COLO829 (cell line): ENCODE measurements at regions not wholly inside any gene's neighbourhood (a gene's known extent, or its start where the extent isn't known, plus 50 kb on each side); places are given as distances from the start of the nearest gene placed in this dataset.

Experiments
- DNase-seq: peaks from one replicate; pipeline ENCODE4 v3.0.0; 2012; ENCODE audit warnings: low spot score

DNA sequence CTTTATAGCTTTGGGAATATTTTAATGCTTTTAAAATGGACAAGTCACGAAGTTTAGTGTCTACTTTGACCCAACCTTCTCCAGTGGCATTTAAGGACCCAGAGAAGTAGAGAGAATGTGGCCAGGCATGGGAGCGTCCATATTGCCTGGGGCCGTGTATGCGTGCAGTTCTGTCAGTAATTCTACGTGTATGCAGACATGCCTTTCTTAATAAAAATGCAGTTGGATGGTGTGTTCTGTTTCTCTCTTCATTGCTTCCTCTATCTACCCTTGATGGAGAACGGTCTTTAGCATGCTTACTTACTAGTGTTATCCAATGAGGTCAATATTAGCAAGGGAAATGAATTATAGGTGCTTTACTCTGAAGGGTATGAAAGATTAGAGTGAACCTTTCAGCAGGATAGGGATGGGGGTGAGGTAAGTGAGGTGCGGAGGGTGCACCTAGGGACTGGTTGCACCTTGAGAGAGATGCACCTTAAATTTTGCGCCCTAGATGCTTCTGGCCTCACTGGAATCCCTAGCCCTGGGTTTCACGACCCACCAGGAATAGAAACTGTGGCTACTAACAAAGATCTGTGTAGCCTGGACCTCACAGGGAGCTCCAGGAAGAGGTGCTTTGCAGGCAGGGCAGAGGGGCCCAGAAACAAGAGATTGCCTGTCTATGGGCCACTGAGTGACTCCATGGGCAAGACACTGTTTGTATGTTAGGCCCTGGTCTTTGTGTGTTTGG lies 194.3 kb downstream of the MYCN start:
- no peak for DNase-seq

DNA sequence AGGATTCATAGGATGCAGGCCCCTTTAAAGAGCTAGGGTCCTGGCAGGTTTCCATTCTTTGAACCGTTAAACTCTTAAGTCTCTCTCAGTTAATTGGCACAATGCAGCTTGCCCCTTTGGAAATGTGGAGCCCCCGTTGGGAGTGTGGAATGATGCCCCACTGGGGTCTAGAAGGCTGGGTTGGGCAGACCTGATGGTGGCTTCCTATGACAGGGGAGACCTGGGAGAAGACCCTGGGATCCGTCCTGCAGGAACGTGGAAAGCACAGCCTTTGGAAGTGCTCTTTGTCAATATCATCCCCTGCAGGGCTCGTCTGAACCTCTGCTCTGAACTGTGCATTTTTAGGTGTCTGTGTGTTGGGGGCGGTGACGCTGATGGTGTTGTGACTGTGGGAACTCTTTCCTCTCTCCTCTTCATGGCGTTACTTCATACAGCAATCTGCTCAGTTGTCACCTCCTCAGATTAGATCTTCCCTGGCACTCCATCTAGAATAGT lies 190.6 kb downstream of the MYCN start:
- no peak for DNase-seq

DNA sequence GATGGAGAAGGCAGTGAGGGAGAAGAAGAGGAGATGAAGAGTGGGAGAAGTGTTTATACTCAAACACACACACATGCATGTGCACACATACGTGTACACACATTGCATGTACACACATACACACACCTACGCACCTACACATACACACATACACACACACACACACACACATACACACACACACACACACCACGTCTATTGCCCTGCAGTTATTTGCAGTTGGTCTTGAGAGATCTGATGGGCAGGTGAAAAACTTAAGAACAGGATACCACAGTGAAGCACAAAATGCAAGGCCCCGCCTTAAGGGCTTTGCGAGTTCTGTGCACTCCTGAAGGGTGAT lies 190.2 kb downstream of the MYCN start:
- DNase-seq = no peak

DNA sequence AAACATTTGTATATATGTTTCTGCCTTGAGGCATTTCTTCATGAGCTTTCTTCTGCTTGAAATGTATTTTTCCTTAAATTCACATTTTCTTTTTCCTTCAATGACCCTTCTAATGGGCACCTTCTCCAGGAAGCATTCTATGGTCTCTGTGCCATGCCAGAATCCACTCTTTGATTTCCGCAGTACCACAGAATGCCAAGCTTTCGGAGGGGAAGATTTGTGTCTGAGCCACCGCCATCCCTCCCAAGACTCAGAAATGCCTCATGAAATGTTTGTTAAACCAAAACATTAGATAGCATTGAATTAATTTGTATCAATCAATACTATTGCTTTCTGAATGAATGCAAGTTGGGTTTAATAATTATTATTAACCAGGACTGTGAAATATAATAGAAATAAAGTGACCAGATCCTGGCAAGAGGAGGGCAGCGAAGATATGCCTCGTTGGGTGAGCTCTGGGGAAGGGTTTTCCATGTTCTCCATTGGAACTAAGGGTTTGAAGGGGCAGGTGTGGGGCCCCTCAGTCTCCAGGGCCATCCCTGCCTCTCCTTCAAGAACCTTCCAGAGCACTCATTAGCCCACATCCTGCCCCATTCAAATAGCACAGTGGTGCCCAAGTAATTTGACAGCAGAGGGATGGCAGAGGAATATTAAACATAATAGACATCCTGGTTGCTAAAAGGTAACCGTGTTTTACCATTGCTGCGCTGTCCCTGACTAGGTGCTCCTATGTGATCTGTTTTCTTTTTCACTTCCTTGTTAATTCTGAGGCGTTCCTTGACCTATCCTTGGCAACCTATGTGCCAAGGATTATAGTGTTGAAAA lies 189.6 kb downstream of the MYCN start:
- DNase-seq = no peak

DNA sequence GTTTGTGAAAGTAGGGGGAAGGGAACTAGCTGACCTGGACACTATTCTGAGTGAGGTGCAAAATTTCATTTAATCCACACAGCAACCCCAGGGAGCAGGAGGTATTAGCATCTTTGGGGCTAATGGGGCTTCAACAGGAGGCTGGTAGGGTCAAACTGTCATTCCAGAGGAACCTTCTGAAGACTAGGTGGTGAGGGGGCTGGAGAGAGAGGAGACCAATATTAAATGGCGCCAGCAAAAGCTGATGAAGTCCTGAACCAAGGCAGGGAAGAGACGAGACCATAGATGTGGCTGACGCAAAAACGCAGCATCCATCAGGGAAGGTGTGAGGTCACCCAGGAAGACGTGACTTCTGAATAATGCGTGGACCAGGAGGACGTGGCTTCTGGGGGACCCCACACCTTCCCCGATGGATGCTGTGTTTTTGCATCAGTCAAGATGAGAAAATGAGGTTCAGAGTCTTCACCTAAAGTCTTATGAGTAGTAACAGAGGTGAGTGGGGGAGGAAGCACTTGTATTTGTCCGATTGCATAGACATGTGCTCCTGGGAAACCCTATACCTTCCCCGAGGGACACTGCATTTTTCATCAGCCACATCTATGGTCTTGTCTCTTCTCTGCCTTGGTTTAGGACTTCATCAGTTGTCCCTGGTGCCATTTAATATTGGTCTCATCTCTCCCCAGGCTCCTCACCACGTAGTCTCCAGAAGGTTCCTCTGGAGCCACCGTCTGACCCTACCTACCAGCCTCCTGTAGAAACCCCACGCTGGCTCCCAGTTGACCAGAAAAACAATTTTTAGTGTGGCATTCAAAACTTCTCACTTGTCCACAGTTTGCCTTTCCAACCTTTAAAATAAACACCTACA lies 188.6 kb downstream of the MYCN start:
- DNase-seq = no peak

DNA sequence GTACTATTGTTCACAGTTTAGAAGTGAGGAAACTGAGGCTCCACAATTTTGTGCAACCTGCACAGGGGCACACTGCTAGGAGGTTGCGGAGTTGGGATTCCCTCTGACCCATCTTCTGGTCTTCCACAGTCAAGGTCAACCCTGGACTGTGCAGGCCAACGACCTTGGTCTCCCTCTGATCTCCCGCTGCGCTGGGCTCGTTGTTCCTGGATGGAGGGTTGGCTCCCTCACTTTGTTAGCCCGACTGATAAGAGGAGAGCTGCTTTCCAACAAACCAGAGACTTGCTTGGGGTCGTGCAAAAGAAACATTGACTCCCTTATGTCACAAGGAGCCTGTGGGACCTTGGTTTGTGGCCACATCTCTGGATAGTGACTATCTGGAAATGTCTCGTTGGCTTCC lies 187.6 kb downstream of the MYCN start:
- DNase-seq = no peak

DNA sequence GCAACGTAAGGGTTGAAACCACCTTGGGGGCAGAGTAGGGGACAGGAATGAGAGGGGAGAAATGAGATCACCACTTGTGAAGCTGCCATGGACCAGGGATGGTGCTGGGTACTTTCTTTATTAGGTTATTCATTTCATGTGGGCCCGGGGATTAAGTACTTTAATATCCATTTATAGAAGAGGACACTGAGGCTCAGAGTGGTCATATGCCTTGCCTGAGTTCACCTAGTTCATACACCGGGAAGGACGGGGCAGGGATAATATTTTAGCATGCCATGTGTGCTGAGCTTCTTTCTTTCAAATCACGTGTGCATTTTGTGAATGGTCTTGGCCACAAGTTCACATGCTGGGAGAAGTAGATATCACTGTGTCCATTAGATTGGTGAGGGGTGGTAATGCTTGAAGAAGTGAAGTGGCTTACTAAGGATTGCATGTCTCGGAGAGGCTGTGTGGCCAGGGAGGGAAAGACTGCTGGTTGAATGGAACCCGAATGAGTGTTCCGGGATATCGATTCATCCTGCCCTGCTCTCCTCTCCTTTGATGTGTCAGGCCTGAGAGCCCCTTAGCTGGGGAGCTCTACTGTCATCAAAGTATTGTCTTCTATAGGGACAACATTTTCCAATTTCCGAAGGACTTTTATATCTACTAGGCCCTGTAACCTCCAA lies 187.1 kb downstream of the MYCN start:
- DNase-seq = no peak

DNA sequence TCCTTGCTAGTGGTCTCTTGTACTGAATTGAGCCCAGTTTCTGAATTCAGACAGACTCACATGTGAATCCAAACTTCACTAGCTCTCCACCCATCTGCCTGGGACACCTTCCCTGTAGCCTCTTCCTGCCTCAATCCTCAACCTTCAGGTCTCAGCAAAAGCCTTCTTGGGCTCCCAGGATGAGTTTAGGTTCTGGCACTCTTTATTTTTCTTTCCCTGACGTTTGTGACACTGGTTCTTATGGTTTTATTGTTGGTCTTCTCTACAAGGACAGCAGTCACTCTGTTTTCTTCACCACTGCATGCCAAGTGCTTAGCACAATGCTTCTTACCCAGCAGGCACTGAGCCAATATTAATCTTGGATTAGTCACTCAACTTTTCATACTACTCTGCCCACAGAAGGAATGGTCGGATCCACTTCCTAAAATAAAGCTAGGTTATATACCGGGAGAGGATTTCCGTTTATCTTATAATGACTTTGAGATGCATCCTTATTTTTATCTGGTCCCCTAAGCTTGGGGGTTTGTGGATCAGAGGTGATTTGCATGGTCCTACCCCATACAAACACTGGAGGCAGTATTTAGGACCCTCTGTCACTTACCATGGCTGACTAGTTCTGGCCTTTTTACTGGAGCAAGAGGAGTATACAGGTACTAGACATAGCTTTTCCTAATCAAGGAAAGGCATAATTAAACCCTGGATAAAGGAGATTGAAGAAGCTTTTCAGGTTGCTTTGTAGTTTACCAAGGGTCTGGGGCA lies 186.3 kb downstream of the MYCN start:
- no peak for DNase-seq

DNA sequence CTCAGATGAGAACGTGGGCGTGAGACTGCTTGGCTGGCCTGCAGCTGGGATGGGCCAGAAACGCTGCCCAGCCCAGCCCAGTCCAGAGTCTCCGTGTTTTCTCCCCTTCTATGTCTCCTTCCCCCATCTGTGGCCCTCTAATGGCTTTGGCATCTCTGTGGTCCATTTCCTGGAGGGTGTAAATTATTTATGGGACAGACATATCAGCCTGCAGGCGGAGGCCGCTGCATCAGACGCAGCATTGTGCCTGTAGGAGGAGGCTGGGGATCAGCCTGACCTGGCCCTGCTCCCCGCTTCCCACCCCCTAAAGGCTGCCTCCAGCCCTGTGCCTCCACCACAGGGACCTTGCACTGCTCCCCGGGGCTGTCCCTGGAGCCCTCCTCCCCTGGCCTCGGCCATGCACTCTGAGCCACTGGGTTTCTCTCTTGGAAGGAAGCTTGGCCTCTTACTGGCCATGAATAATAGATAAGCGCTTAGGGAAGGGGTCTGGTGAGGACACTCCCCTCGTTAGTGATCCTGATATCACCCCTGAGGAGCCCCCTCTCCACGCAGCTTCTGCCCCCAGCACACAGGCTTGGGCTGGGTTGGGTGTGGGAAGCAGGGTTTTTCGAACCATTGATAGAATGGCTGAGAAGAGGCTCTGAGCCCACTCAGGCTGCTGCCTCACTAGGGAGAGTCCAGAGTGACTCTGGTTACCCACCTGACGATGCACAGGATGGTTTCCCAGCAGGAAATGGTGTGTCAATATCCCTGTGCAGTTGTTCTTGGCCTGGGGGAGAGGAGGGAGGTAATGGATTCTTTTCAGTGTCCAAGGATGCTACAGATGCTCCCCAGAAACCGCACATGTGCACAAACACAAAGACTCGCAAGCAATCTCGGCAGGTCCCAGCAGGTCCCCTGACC lies 185.5 kb downstream of the MYCN start:
- DNase-seq = no peak

DNA sequence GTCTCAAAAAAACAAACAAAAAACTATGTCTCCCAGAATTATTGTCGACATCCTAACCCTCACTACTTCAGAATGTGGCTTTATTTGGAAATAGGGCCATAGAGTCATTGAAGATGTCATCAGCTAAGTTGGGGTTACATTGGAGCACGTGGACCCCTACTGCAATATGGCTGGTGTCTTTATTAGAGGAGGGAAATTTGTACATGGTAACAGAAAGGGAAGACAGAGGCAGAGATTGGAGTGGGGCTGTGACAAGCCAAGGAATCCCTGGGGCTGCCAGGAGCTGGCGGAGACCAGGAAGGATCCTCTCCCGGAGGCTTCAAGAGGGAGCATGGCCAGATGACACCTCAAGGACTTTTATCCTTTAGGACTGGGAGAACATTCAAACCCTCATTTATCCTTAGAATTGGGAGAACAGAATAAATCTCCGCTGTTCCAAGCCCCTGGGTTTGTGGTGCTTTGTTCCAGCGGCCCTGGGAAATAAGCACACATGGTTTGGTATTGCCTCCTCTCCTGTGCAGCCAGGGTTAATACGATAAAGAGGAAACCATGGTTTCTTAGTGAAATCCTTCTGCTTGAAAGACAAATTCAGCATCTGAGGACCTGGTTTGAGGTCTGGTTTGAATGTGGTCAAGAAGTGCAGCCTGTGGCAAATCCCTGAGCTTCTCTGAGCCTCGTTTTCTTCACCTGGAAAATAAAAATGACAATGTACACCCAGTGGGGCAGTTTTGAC lies 184.7 kb downstream of the MYCN start:
- no peak for DNase-seq

DNA sequence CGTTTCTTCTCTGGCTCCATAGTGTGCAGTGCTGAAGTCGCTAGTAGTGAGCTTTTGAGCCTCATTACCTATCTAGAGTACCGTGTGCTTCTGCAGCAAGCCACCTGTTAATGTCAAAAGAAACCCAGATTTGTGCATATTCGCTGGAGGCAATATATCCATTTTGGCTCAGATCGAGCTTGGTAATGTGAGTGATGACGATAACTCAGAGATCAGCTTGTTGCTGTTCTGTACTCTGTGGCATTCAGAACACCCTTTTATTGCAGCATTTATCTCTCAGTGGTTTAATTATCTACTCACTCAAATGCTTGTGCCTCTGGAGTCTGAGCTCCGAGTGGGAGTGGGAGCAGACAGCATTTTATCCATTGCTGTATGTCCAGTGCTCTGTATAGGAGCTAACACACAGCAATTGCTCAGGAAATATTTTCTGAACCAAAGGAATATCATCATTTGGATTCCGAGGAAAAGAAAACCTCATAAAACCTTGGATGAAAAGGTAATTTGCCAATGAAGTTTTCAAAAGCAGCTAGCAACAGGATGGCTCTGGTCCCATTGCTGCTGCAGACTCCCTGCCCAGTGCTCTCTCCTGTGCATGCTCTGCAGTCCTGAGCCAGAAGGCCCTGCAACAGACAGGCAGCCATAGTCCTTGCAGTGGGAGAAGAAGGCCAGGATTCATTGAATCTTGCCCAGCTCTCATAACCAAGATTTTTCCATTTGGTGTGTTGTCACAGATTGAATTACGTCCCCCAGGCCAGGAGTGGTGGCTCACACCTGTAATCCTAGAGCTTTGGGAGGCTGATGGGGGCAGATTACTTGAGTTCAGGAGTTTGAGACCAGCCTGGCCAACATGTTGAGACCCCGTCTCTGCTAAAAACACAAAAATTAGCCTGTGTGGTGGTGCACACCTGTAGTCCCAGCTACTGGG lies 183.8 kb downstream of the MYCN start:
- DNase-seq = no peak

DNA sequence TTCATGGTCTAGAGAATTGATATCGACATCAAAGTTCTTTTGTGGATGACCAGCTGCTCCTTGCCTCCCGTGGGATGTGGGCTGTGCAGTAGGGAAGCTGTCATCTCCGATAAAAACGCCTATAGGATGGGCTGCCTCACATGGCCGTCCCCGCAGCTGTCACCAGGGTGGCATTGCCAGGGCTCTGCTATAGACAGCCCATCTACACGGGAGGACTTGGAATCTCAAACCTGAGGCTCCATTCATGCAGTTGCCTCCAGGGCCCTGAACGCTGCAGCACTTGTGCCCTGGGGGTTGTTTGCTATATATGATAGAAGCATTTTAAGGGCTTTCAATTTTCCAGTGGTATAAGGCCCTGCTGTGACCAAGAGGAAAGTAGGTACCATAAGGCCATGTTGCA lies 183.1 kb downstream of the MYCN start:
- no peak for DNase-seq

DNA sequence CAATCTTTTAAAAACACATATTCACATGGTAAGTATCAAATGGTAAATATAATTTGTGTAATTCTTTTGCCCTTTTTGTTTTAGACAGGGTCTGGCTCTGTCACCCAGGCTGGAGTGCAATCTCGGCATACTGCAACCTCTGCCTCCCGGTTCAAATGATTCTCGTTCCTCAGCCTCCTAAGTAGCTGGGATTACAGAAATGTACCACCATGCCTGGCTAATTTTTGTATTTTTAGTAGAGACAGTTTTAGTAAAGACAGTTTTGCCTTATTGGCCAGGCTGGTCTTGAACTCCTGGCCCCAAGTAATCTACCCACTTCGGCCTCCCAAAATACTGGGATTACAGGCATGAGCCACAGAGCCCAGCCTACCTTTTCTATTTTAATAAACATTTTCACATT lies 182.2 kb downstream of the MYCN start:
- DNase-seq = no peak

DNA sequence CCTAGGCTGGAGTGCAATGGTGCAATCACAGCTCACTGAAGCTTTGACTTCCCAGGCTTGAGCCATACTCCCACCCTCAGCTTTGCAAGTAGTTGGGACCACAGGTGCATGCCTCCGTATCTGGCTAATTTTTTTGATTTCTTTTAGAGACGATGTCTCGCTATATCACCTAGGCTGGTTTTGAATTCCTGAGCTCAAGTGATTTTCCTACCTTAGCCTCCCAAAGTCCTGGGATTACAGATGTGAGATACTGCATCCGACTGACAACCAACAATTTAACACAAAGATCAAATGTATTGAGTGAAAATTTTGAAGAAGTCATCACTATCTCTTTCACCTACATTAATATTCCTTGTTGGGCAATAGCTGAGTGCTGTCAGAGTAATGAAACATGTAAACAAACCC lies 181.6 kb downstream of the MYCN start:
- no peak for DNase-seq

DNA sequence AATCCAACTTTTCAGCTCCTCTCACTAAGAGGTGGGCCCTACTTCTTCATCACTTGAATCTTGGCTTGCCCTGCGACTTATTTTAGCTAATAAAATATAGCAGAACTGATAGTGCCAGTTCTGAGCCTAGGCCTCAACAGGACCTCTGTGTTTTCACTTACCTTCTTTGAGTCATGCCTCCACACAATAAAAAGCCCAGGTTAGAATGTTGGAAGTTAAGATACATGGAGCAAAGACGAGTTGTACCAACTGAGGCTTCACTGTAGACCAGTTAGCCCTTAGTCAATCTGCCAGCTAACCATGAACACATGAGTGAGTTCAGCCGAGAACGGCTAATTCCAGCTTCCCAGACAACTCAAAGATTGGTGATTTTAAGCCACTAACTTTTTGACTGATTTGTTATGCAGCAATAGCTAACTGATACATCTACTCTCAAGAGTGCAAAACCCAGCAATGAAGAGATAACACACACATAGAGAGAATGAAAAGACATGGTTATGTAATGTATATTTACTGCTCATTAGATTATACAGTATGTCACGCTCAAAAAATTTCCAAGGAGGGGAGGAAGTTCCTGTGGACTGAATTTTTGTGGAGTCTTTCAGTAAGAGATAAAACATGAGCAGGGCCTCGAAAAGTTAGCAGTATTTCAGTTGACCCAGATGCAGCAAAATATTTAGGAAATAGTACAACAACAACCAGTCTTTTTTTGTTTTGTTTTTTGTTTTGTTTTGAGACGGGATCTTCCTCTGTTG lies 181.1 kb downstream of the MYCN start:
- no peak for DNase-seq

DNA sequence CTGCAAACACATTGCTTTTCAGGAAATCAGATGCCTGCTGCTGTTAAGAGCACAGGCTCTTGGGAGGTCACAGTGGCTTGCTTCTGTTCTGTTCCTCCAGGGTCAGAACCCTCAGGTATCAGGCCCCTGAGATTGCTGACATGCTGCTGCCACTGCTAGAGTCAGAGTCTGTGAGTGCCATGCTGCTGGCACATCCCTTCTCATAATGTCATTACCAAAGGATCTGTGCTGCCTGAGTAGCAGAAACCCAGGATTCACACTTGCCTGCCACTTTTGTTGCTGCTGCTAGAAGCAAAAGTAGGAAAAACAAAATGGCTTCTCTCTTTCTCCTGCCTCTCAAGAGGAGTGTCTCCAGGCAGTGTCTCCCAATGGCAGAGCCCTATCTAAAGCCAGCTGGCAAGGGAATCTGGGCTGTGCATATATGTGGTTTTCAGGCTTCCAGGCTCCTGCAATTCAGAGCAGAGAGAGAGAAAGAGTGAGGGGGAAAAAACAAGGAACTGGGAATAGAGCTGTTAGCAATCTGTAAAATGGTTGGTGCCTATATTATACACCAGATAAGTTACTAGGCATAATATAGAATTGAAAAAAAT lies 180.3 kb downstream of the MYCN start:
- DNase-seq = no peak

DNA sequence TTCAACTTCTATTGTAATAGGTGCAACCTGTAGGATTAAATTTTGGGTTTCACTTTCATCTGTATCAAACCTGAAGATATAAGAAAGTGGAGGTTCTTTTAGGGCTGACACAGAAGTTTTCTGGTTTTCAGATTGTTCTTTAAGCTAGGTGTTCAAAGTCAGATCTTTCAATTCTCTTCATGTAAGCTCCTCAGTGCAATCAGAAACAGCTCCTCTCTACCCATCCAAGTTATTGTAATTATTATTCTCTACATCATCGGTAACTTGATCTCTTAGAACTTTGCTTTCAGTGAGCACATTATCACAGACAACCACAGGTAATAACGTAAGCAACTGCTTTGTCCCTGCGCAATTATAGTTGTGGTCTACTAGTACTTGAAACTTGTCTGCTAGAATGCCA lies 179.4 kb downstream of the MYCN start:
- DNase-seq = no peak
